HG03565 (cell line): ENCODE measurements at regions not wholly inside any gene's neighbourhood (a gene's known extent, or its start where the extent isn't known, plus 50 kb on each side); places are given as distances from the start of the nearest gene placed in this dataset.

Source experiments
- ATAC-seq: cut with Tn5 transposase; IDR thresholded peaks from one replicate; pipeline ENCODE4 v1.9.1; 2021; ENCODE audit warnings: mild to moderate bottlenecking, moderate library complexity; ENCODE audit not compliant: unreplicated experiment

DNA sequence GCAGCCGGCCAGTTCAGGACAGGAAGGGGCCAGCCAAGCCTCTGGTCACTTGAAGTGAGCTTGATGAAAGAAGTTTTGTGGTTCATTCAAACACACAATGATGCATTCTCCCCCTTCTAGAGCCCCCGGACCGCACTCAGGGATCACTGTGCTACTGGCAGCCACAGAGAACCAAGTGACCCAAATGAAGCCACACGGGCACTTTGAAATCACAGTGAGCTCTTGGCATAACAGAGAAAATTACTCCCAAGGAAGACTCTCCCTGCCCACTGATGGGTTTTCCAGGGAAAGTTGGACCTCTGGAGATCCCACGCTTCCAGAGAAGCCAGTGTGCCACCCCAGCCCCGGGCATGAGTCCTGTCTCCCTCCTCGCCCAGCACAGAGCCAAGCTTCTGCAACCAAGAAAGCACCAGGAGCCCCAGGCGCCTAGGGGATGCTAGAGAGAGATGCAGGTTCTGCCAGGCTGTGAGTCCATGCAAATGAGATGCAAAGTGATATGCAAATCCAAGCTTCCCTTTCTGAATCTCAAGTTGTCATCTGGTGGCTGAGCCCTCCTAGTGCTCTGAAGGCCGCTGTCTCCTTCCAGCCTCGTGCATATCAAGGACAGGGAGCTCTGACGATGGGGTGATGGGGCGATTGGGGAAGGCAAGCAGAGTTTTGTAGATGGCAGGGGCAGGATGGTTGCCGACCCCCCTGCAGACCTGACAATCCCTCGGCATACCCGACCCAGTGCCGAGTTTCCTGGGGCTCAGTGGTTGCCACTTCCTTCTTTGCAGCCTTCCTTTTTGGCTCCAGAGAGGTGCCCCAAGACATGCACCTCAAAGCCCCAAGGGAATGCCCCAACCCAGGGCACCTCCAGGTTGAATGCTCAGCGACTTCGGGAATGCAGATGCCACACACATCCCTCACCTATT is 59.7 kb upstream of the TNRC6C start:
- ATAC-seq, result no peak

DNA sequence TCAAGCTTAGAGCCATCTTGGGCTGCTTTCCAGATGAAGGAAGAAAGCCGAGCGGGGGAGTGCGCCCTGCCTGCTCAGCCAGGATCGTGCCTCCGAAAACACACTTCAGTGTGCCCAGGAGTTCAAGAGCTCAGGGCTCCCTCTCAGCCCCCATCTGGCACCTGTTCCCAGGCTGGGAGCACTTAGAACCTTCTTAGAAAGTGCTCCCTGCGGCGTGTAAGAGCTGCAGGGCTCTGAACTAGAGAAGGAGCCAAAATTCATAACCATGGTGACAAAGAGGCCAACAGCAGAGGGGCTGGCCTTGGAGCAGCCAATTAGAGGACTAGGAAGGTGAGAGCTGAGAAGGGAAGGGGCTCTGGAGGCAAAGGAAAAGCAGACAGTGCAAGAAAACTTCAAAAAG is 59.0 kb upstream of the TNRC6C start:
- no peak for ATAC-seq

DNA sequence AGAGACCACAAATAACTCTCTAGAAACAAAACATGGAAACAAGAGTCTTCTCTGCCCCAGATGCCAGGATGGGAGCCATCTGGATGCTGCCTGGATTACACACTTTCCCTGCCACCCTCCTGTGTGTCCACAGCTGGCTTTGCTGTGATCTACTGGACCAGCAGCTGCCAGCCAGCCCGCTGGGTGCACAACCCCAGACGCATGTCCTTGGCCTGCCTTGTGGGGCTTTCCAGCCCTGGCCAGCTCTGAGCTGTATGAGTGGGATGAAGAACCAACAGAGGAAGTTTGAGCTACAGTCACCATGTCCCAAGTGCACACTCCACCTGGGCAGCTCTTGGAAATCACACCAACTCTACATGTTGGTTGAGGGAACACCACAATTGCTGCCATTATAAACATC is 57.0 kb upstream of the TNRC6C start:
- ATAC-seq, result no peak

DNA sequence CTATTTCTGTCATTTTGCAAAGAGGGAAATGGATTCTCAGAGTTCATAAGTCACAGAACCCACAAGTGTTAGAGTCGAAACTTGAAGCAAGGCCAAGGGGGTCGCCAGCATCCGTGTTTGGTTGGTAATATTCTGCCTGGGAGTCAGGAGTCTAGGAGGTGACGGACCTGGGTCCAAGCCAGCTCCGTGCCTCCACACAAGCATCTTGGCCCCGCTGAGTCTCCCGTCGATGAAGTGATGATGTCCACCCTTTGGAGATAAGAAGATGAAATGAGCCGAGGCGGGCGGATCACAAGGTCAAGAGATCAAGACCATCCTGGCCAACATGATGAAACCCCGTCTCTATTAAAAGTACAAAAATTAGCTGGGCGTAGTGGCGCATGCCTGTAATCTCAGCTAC is 53.2 kb upstream of the TNRC6C start:
- no peak for ATAC-seq

DNA sequence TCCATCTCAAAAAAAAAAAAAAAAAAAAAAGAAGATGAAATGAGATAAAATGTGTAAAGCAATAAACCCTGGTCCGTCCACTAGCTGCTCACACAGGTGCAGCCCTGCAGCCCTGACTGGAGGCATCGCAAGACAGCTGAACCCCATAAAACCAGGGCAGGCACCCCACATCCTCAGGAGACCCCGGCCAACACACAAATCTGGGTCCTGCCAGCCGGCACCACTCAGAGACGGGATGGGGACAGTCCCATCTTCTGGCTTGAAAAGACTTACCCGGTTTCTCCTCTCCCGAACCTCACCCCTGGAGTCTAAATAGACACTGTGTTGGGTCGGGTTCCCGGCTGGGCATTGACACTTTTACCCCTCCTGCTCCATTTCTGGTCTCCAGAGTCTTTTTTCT is 52.7 kb upstream of the TNRC6C start:
- no peak for ATAC-seq

DNA sequence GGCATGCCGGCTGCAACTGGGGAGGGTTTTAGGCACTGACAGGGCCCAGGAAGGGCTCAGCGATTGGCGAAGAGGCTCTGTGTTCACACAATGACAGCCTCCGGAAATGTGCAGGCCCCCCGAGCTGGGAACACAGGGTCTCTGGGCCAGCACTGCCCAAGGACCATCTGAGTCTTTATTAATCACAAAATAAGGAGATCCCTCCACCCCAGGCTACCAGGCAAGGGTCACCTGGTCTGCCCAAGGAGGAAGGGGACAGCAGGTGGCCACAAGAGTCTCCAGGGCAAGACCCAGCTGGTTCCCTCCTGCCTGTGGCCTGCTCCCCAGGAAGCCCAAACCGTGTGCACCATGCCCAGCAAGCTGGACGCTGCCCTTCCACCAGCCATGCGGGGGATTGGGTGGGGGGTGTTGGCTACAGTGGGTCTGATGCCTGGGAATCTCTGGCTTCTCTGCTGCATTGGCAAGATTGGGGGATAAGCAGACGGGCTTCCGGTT is 52.1 kb upstream of the TNRC6C start:
- no peak for ATAC-seq

DNA sequence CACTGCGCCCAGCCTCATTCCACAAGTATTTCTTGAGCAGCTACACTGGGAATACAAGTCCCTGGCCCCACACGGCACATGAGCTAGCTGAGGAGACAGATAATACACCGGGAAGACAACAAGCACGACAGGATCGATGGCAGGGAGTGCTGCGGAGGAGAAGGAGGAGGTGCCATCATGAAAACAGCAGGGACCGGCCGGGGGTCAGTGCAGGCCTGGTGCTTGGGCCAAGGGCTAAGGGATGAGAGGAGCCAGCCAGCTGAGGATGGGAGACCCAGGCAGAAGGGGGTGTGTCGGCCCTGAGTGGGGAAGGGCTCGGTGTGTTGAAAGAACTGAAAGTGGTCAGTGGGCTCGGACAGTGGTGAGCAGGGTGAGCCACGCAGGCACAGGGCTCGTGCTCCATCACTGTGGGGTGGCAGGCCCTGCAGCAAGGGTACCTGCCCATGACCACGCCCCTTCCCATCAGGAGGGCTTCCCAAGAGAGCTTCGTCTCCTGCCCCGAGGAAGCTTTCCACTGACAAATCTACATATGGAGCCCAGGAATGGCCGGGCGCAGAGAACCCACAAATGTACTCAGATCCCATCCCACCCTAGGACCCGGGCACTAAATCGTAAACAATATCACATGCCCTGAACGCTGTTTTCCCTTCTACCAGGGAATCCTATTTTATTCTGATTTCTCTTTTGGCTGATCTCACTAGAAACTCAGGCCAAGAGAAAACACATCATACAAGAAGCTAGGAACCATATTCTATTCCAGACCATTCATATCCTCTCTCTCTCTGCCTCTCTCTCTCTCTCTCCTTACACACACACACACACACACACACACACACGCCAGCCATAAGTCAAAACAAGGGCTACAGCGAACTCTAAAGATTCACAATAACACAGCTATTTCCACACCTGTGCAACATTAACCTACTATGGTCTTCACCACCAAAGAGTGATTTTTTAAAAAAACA is 50.7 kb upstream of the TNRC6C start:
- no peak for ATAC-seq

DNA sequence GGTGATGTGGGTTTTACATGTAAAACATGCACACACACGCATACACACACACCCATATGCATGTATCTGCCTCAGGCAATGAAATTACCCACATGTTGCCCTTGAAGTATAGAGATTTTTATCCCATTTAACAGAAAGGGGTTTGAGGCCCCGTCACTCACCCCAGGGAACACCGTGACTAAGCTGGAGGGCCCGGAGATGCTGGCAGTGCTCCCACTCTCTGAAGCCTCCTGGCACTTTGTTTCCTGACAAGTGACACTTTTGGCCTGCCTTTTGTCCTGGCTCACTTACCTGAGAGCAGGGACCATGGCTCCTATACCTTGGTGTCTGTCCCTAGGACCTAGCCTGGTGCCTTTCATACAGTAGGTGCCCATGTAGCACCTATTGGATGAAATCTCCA is 50.0 kb upstream of the TNRC6C start:
- ATAC-seq, result no peak
